ENCODE measurements at regions not wholly inside any gene's neighbourhood (a gene's known extent, or its start where the extent isn't known, plus 50 kb on each side); places are given as distances from the start of the nearest gene placed in this dataset.
"Not testable (repeated sequence)": the region's sequence is repeated elsewhere in the genome, so short reads cannot be mapped to it uniquely, and the experiment has no call there.

DNA sequence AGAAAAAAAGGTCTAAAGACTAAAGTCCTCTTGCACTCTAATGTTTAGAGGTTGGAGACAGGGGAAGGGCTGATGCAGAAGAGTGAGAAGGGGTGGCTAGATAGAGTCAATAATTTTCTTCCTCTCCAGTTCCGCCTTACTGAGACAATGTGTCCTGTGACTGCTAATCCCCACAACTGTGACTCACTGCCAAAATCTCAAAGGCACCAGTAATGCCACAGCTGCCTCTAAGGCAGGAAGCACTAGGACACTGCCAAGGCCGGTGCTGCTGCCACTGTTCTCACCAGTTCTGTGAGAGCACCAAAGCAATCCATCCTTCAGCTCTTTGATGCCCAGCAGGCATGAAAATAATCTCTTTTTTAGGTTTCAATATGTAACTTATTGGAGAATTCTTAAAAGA is 701.9 kb upstream of the MAP3K7 start:
- no peak for DNase-seq (ENCODE audit: low spot score)

DNA sequence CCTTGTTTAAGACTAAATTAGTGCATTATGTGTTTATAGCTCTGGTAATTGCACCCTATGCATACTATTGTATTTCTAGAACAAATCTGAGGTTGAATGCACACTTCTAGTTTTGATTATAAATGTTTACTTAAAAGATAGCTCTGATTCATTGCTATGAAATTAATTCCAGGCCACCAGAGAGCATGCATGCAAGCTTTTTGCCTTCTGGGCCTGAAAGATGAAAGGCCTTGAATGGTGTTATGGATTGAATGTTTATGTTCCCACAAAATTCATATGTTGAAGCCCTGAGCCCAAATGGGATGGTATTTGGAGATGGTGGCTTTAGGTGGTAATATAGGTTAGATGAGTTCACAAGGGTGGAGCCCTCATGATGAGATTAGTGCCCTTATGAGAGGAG is 695.0 kb upstream of the MAP3K7 start:
- DNase-seq (ENCODE audit: low spot score): no peak

DNA sequence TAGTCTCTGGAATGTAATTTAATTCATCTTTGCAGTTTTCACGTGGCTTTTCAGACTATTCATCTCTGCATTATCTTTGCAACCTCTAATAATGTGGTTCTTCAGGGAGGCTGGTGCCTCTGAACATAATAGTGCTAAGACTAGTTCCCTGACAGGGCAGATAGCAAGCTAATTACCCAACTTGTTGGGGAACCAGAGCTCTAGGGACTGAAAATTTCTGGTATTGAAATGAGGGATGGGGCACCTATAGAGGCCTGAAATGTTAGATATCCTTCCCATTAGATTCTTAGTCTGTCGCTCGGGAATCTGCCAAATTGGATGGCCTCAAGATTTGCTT is 693.6 kb upstream of the MAP3K7 start:
- no peak for DNase-seq (ENCODE audit: low spot score)

DNA sequence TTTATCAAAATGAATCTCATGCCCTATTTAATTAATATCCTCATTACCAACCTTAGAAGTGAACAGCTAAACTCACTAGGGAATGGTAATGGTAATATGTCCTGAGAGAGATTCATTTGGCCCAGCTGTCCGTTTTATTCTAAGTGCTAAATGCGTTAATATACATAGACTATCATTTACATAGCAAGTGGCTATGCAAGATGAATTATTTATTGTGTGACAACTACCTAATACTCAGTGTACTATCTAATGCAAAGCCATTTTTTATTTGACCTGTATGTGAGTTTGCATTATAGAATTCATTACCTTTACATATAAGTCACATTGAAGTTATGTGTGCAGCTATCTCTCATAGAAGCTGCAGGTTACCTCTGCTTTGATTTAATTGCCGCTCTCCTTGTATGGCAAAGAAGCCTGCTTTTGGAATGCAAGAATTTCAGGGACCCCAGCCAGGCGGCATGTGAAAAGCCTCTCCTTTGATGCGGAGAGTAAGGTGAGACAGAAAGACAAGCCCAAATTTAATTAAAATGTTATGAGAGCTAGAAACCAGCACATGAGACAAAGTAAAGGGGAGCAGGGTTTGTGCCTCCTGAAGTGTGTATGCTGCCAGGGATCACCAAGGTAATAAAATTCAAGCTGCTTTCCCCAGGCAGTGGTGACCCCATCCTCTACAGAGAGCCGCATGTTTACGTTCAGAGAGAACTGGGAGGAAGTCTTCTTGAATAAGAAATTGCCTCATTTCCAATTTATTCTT is 693.0 kb upstream of the MAP3K7 start:
- no peak for DNase-seq (ENCODE audit: low spot score)

DNA sequence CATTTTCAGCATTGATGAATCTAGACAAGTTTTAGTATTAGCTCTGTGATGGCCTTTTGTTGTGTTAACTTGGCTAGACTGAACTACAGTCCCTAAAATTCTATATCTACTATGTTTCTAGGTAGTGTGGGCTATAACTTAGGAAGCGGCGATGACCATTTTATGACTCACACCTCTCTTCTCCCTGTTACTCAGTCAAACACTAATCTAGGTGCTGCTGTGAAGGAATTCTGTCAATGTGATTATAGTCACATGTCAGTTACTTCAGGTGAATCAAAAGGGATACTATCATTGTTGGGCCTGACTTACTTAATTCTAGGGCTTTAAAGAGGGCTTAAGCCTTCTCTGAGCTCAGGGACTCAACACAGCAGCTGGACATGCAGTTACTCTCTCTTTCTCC is 691.5 kb upstream of the MAP3K7 start:
- DNase-seq (ENCODE audit: low spot score): no peak

DNA sequence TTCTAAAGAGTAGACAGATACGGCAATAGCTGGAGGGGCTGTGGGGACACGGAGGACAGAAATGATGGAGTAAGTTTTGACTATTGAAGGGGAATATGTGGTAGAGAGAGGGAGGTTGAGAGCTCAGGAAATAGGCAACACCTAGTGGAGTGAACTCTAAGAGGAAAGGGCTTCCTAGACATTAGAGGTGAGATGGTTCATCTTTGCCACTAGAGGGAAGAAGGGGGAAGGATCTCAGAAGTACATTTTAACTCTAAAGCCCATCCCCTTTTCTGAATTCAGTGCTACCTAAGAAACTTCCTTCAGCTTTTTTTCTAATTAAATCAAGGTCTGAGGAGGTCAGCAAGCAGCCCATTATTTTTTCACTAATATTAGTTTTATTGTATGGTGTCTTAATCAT is 689.4 kb upstream of the MAP3K7 start:
- peak; percentile 51 for DNase-seq (ENCODE audit: low spot score)

DNA sequence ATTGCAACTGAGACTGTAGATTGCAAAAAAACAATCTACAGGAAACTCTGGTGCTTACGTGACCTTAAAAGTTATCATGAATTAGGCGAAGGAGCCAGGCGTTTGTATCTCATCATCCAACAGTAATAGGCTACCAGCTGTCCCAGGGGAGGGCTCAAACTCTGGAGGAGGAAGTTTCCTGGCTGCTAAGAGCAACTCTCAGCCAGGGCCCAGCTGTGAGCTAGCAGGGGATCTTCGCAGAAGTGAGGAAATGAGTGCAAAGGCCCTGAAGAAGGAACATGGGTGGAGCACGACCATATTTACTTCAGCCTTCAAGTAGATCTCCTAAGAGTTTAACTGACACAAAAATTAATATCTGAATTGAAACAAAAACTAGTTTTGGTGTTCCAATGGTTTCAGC is 686.9 kb upstream of the MAP3K7 start:
- no peak for DNase-seq (ENCODE audit: low spot score)

DNA sequence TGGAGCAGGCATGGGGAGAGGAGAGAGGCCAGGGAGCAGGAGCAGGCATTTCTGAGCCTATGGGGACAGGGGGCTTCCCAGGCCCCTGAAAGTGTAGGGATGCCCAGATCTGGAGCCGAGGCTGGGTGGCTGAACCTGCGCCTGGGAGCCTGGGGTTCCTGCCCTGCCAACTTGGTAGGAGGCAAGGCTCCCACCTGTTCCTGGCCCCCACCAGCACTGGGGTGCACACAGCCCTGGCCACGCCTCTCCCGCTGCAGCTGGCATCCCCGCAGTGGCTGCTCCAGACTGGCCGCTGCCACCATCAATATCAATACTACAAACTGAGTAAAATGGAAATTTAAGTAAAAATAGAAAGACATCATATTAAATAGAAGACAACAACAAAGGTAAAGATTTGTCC is 684.9 kb upstream of the MAP3K7 start:
- no peak for DNase-seq (ENCODE audit: low spot score)

DNA sequence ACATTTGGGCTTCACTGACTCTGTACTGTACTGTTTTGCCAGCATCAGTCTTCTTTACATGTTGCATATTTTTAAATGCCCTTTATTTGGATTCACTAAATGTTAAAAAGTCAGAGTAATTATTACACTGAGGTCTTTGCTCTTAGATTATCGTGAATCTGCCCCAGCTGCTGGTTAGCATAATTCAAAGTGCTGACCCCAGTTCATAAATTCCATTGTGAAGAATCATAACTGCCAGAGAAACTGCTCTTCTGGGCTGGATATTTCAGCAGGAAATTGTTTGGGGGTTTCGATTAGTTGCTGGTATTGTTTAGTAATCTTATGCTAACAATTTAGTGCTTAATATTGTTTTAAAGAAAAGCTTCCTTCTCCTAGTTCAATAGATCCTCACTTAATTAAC is 682.1 kb upstream of the MAP3K7 start:
- DNase-seq (ENCODE audit: low spot score): no peak

DNA sequence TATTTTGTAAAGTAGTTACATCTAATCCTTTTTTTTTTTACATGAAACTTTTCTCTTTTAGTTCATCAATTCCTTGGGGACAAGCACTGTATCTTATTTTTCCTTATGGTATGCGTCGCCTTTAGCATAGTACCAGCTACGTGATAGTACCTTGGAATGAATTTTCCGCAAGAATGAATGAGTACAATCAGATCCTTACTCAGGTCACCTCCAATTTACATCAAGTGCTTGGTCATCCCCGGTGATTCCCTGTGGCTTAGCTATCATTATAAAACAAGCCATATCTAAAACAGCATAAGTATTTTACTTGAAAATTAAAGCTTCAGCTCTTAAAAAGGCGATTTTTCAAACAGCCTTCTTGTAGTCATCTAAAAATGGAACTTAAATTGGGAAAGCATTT is 680.4 kb upstream of the MAP3K7 start:
- DNase-seq (ENCODE audit: low spot score): no peak

DNA sequence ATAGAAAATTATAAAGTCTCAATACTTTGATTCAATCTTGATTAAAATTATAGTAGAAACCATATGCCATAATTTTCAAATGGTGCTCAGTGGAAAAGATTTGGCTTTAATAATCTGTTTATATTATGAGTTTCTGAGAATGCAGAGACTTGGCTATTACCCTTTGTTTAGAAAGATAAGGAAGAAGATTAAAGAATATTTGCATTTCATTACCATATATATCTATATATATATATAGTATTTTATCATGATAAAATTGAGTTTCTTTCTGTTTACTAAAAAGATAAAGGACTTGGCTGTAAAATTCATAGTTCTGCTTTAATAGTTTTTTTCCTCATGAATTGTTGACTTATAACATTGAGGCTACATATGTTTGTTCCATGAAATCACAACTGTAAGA is 679.3 kb upstream of the MAP3K7 start:
- no peak for DNase-seq (ENCODE audit: low spot score)

DNA sequence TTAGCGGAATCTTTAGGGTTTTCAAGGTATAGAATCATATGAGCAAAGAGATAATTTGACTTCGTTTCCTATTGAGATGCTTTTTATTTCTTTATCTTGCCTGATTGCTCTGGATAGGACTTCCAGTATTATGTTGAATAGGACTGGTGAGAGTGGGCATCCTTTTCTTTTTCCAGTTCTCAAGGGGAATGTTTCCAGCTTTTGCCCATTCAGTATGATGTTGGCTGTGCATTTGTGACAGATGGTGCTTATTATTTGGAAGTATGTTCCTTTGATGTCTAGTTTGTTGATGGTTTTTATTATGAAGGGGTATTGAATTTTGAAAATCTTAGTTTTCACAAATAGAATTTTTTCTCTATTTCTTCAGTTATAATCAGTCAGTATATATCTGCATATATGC is 656.6 kb upstream of the MAP3K7 start:
- DNase-seq (ENCODE audit: low spot score): no peak

DNA sequence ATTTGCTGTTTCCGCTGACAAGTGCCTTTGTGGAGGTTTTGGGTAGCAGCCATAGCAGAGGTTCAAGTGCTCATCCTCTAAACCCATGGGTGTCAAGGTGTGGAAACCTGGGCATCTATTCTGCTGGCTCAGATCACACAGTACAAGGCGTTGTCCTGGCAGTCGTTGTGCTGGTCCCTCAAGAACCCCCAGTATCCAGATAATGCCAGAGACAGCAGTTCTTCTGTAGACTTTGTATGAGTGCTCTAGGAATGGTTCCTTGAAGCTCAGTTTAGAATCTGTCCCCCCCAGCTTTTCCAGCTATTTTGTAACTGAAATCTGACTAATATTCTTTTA is 655.7 kb upstream of the MAP3K7 start:
- no peak for DNase-seq (ENCODE audit: low spot score)

DNA sequence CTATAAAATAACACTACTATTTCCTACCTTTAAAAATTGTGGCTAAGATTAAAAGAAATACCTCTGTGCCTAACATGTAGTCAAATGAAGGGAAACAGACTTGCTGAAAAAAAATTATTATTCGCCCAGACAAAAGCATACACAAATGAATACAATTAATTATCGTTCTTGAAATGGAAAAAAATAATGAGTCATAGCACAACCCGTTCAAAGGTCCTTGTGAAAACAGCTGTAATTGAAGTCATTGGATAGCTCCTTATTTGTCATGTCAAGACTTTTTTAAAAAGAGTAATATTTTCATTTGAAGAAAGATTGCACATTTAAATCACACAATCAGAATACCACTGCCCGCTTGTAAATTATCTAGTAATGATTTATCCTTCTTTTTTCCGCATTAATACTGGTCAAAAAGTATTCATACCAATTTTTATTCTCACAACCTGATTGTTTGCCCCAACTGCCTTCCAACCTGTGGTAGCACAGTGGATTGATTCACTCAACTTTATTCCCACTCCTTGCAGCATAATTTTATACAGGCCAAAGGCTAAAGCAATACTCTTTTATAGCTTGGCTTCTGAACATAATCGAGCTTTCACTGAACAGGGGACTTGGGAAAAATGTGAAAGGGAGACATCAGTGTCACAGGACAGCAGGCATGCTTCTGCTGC is 655.2 kb upstream of the MAP3K7 start:
- DNase-seq (ENCODE audit: low spot score): no peak

DNA sequence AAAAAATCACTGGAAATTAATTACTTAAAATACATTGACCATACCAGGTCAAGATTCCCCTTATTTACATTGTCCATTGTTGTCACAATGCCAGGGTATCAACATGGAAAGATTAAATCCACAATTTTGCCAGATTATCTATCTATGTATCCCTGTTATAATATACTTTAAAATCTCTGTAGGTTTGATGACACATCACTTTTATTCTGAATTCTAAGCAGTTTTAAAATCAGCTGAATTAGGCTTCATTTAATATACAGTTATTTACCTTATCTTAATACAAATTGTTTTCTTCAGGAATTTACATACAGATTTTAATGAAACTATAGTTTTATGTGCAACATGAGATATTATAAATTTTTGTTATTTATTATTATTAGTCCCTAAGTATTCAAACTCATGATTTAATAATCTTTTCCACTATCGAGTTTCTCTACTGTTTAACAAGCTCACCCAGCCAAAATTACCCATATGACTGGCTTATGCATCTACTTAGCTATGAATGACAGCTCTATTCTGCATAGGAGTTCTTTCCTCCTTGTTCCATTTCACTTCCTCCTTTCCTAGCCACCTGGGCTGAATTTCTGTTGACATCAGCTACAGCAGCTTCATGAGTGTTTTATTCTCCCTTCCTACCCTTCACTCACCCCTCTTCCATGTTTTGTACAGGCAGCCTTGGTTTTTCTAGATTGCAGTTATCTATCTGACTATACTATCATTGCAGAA is 654.2 kb upstream of the MAP3K7 start:
- peak; percentile 28 for DNase-seq (ENCODE audit: low spot score)

DNA sequence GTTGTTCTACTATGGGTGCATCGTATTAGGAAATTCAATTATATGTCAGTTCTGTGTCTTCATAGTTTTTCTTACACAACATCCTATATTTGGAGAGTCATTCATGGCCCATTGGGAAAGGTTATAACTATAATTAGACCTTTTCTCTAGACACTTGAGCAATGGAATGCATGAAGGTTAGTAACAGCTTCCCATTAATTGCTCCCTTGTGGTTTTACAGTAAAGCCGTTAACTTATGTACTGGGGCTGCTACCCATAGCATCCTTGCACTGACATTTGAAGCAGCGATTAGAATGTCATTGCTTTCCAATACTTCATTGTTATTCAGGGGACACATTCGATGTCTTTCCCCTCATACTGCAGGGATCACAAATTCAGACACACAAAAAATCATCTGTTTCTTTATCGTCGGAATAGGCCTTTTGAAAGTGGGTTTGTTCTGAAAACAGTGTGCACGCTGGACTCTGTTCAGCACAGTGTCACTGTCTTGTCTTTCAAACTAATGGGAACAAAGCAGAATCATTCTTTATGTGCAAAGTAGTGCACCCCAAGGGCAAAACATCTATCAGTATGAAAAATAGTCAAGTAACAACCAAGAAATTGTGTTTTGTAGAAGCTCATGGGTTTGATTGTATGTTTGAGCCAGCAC is 634.3 kb upstream of the MAP3K7 start:
- no peak for DNase-seq (ENCODE audit: low spot score)

DNA sequence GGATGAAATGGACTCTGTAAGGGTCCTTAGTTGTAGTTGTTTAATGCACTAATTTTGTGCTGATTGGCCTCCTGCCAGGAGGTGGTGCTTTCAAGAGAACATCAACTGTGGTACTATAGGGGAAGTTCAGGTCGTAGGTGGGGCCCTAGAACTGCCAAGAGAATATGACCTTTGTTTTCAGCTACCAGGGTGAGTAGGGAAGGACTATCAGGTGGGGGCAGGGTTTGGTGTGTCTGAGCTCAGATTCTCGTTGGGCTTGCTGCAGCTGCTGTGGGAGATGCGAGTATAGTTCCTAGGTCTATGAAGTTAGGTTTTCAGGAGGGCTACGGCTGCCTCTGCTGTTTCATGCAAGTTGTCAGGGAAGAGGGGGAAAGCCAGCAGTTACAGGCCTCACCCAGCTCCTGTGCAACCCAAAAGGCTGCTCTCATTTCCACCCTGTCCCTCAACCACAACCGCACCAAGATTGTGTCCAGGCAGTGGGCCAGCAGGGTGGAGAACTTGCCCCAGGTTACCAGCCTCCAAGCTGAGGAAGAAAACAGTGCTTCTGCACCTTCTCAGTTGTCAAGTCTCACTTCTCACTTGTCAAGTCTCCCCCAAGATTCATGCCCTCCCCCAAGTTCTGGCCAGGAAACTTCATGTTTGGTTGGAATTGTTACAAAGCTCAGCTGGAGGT is 626.5 kb upstream of the MAP3K7 start:
- no peak for DNase-seq (ENCODE audit: low spot score)

DNA sequence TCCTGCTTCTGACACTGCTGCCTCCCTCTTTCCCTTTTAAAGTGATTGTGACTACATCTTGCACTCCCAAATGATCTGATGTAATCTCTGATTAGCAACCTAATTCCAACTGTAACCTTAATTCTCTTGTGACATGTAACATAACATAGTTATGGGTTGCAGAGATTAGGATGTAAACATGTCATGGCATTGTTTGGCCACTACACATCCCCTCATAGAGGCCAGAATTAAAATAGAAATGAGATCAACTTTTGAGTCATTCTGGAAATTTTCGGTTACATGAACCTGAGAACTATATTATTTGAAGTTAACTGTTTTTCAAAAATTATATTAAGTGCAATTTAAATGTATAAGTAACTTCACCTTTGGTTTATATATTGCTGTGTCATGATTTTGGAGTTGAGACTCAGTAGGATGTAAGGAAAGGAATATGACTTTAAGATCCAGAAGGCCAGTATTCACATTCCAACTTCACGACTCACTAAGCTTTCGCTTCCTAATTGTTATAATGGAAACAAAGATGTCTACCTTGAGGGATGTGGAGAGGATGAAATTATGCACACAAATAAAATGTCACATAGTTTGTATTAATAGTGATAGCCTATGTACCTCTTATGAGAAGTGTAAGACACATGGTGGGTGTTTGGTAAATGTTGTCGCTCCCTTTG is 611.9 kb upstream of the MAP3K7 start:
- DNase-seq (ENCODE audit: low spot score): no peak

DNA sequence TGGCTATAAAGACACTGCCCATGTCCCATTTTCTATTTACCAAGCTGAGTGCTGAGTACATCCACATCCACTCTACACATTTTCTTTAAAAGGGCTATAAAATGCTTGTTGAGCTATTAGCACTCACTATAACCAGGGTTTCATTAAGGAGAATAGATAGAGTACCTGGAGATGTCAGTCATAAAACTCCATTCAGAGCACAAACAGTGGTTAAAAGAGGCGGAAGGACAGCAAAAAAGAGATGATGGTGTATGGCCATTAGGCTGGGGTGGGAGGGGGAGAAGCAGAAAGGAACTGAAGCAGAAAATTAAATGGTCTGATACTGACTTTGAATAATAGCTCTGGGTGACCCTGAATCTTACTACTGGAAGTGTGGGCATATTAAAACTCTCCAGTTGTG is 609.9 kb upstream of the MAP3K7 start:
- no peak for DNase-seq (ENCODE audit: low spot score)

DNA sequence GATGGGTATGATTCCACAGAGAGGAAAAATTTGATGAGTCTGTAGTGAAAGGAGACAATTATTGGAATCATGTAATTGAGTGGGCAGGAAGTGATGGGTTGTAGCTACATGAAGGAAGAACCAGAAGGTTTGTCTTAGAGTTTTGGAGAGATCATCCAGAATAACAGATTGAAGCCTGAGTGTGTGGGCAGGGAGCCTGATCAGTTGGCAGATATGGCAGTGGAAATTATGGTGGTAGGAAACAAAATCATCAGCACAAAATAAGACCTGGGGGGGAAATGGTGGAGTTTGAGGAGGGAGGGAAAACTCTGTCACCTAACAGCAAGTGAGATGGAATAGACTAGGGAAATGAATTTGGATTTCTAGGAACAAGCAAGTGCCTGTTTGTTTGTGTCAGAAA is 606.6 kb upstream of the MAP3K7 start:
- no peak for DNase-seq (ENCODE audit: low spot score)

DNA sequence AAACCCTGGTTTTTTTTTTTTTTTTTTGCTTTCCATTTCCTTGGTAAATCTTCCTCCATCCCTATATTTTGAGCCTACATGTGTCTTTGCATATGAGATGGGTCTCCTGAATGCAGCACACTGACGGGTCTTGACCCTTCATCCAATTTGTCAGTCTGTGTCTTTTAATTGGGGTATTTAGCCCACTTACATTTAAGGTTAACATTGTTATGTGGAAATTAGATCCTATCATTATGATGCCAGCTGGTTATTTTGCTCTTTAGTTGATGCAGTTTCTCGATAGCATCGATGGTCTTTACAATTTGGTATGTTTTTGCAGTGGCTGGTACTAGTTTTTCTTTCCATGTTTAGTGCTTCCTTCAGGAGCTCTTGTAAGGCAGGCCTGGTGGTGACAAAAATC is 603.2 kb upstream of the MAP3K7 start:
- DNase-seq (ENCODE audit: low spot score): not testable (repeated sequence)

DNA sequence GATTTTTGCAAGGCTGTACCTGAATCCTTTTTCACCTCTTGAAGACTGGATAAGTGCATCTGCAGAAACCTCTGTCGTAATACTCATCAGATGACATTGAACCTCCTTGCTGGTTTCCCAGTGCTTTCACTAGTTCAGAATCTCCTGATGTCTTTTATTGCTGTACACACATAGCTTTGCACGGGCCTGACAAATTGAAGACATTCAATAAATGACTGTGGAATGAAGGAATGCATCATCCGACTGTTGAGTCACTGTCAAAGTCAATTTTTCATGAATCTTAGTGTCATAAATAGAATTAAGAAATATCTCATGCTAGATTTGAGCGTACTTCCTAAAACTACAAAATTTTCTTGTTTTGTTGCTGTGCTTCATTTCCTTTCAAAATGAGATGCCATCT is 598.2 kb upstream of the MAP3K7 start:
- DNase-seq (ENCODE audit: low spot score): no peak

Measured in NAMALWA (cell line).